Sigmoid colon (tissue), 6 donors: ENCODE measurements at regions not wholly inside any gene's neighbourhood (a gene's known extent, or its start where the extent isn't known, plus 50 kb on each side); places are given as distances from the start of the nearest gene placed in this dataset.

Experiments
- DNase-seq: peaks from one replicate; pipeline ENCODE4 v3.0.0-alpha.2; 2019
- H3K27ac ChIP-seq, 4 donors: fragments of 200-600 bp; sonication (generic); one replicate each; pipeline ENCODE4 v1.5.1; 2016 to 2019; ENCODE audit warnings: mild to moderate bottlenecking in 1 of 4
- H3K27me3 ChIP-seq, 3 donors: fragments of 200-600 bp; sonication (generic); one replicate each; pipeline ENCODE4 v1.5.1; 2019; ENCODE audit warnings: mild to moderate bottlenecking in 1 of 3
- H3K36me3 ChIP-seq, 4 donors: fragments of 200-600 bp; sonication (generic); one replicate each; pipeline ENCODE4 v1.5.1; 2016 to 2019
- H3K4me1 ChIP-seq, 4 donors: fragments of 200-600 bp; sonication (generic); one replicate each; pipeline ENCODE4 v1.5.1; 2017 to 2019
- H3K4me3 ChIP-seq, 4 donors: fragments of 200-600 bp; sonication (generic); one replicate each; pipeline ENCODE4 v1.5.1; 2017 to 2019; ENCODE audit warnings: mild to moderate bottlenecking in 2 of 4, moderate library complexity in 1 of 4
- H3K9me3 ChIP-seq, 4 donors: fragments of 200-600 bp in 3 of 4; sonication (generic) in 3 of 4; one replicate each; pipeline versions ENCODE4 v1.5.1 to v1.6.1; 2013 to 2019
- EP300 ChIP-seq, 4 donors: sonication (generic); formaldehyde crosslinking; IDR thresholded peaks; one replicate each; pipeline ENCODE4 v1.6.1; 2017; ENCODE audit warnings: antibody characterized with exemption in 4 of 4
- POLR2A ChIP-seq, 2 donors: fragments of 450-650 bp; IDR thresholded peaks; one replicate each; pipeline ENCODE4 v1.6.1; 2016; ENCODE audit warnings: antibody characterized with exemption in 2 of 2, mild to moderate bottlenecking in 2 of 2, moderate library complexity in 2 of 2
- POLR2AphosphoS5 ChIP-seq, 4 donors: sonication (generic); formaldehyde crosslinking; IDR thresholded peaks; one replicate each; pipeline ENCODE4 v1.6.1; 2017; ENCODE audit warnings: antibody characterized with exemption in 4 of 4
- WGBS, 2 donors: extraction: QIAGEN DNeasy Blood & Tissue Kit; methylation state at CpG; one replicate each; pipeline ENCODE4 v1.1.7; 2013; 5-methylcytosine and 5-hydroxymethylcytosine counted together
- intact Hi-C: fragments of 100-400 bp; cut with DNase I; formaldehyde crosslinking; loops from one replicate; pipeline ENCODE4 v1.15.1; 2023
- TF ChIP-seq, protein P1 (sequence below), 4 experiments: fragments of 450-650 bp in 3 of 4; fragments of 200-600 bp in 1 of 4; IDR thresholded peaks; one replicate each; pipeline ENCODE4 v1.5.1; 2016 to 2019; ENCODE audit warnings: antibody characterized with exemption in 4 of 4, mild to moderate bottlenecking in 3 of 4, moderate library complexity in 2 of 4
- donor health status: healthy with polysubstance abuse.
- donor health status: healthy.

DNA sequence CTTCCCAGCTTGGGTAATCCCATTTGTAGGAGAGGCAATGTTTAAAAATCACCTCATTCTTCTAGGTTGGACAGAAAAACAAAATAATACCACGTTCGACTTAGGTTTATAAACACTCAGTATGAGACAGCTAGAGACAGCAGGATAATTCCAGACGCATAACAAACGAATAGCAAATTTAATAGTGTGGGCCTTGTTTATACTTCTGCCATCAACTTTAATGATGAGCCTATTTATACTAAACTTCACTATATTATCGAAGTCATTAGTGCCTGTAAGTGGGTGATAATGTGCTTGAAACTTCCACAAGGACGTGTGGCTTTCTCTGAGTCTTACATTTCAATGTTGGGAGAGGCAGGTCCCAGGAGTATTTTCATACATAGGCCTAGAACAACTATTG is 255.7 kb upstream of the PPARGC1A start:
- H3K27me3 ChIP-seq = no peaks in the 10 kb centered on the region
- TF ChIP-seq, protein P1, sequence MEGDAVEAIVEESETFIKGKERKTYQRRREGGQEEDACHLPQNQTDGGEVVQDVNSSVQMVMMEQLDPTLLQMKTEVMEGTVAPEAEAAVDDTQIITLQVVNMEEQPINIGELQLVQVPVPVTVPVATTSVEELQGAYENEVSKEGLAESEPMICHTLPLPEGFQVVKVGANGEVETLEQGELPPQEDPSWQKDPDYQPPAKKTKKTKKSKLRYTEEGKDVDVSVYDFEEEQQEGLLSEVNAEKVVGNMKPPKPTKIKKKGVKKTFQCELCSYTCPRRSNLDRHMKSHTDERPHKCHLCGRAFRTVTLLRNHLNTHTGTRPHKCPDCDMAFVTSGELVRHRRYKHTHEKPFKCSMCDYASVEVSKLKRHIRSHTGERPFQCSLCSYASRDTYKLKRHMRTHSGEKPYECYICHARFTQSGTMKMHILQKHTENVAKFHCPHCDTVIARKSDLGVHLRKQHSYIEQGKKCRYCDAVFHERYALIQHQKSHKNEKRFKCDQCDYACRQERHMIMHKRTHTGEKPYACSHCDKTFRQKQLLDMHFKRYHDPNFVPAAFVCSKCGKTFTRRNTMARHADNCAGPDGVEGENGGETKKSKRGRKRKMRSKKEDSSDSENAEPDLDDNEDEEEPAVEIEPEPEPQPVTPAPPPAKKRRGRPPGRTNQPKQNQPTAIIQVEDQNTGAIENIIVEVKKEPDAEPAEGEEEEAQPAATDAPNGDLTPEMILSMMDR (IDR thresholded peaks at IDR 0.05) = no peak
- TF ChIP-seq POLR2AphosphoS5 (IDR thresholded peaks at IDR 0.05) (no peak), EP300 (IDR thresholded peaks at IDR 0.05) (no peak)
- H3K36me3 ChIP-seq = no peaks in the 10 kb centered on the region
- H3K4me1 ChIP-seq = peaks cover 0 to 7% (median 3%) of the 10 kb centered on the region in 4 donors
- intact Hi-C loops = no loop called here
- no peaks in the 10 kb centered on the region for H3K9me3 ChIP-seq
- H3K27ac ChIP-seq = no peak overlapping the region
- no peak overlapping the region for H3K4me3 ChIP-seq
- DNase-seq = no peak
- WGBS, 2 donors = 83 to 85% methylated on average over 6 of the region's 6 CpGs

GRCh38 chr4:24144381-24144780 is 254.5 kb upstream of the PPARGC1A start:
- 86 to 92% methylated on average over 5 of the region's 5 CpGs for WGBS, 2 donors
- H3K27me3 ChIP-seq = no peaks in the 10 kb centered on the region
- no peak overlapping the region for H3K4me3 ChIP-seq
- no peak overlapping the region for H3K27ac ChIP-seq
- H3K9me3 ChIP-seq = no peaks in the 10 kb centered on the region
- DNase-seq = no peak
- TF ChIP-seq POLR2A (IDR thresholded peaks at IDR 0.05) = no peak
- no peak for TF ChIP-seq POLR2AphosphoS5 (IDR thresholded peaks at IDR 0.05)
- no peak for TF ChIP-seq EP300 (IDR thresholded peaks at IDR 0.05)
- TF ChIP-seq, protein P1 (IDR thresholded peaks at IDR 0.05) = no peak
- intact Hi-C loops = no loop called here
- no peaks in the 10 kb centered on the region for H3K36me3 ChIP-seq
- H3K4me1 ChIP-seq = peaks cover 0 to 9% (median 4%) of the 10 kb centered on the region in 4 donors

DNA sequence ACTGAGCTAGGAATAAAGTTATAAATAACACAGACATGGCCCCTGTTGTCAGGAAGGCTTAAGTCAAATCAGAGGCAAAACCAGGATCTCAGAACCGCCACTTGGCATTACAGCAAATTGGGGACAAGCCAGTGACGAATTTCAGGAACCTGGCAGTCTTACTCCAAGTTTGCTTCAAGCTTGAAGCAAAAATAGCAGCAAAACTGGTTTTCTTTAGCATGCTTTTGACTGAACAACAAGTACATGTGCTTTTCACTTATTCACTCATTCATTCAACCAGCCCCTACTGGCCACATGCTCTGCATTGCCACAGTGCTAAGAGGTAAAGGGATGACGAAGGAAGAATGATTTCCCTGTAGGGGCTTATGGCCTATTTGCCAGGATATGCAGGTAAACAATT is 253.9 kb upstream of the PPARGC1A start:
- intact Hi-C loops = no loop called here

DNA sequence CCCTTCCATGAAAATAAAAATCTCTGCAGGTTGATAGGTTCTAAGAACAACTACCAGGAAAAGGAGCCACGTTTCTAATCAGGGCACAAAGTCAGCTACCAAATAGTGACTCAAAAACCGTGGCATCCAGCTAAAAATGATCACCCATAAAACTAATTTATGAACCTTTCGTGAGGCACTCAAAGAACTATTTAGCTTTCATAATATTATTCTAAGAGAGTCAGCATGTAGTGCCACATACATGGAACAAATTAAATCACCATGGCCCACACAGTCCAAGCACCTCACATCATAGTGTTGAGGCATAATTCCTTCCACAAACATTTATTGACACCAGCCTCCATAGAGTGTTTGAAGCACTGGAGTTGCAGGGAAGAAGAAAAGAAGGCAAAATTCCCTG is 252.0 kb upstream of the PPARGC1A start:
- TF ChIP-seq EP300 (IDR thresholded peaks at IDR 0.05) = no peak
- no peak for TF ChIP-seq POLR2AphosphoS5 (IDR thresholded peaks at IDR 0.05)
- TF ChIP-seq, protein P1 (IDR thresholded peaks at IDR 0.05) = no peak
- no peak for TF ChIP-seq POLR2A (IDR thresholded peaks at IDR 0.05)
- Histone ChIP-seq H3K4me3 (no peak overlapping the region), H3K36me3 (no peaks in the 10 kb centered on the region), H3K4me1 (peaks cover 0 to 9% (median 4%) of the 10 kb centered on the region in 4 donors), H3K27me3 (no peaks in the 10 kb centered on the region), H3K9me3 (no peaks in the 10 kb centered on the region), H3K27ac (no peak overlapping the region)
- DNase-seq = no peak
- intact Hi-C loops = no loop called here
- 63 to 82% methylated on average over 3 of the region's 3 CpGs for WGBS, 2 donors

More for the DNA sequence above, 253.9 kb upstream of the PPARGC1A start:
- WGBS, 2 donors = 79 to 84% methylated on average over 3 of the region's 3 CpGs
- no peak for DNase-seq
- TF ChIP-seq, protein P1 (IDR thresholded peaks at IDR 0.05) = no peak
- H3K27ac ChIP-seq = no peak overlapping the region
- peaks cover 0 to 9% (median 4%) of the 10 kb centered on the region in 4 donors for H3K4me1 ChIP-seq
- H3K4me3 ChIP-seq = no peak overlapping the region
- H3K27me3 ChIP-seq = no peaks in the 10 kb centered on the region
- no peaks in the 10 kb centered on the region for H3K9me3 ChIP-seq
- H3K36me3 ChIP-seq = no peaks in the 10 kb centered on the region

- Histone ChIP-seq H3K4me1 (peaks cover 0 to 9% (median 4%) of the 10 kb centered on the region in 4 donors), H3K27ac (no peak overlapping the region), H3K36me3 (no peaks in the 10 kb centered on the region), H3K9me3 (no peaks in the 10 kb centered on the region), H3K27me3 (no peaks in the 10 kb centered on the region), H3K4me3 (no peak overlapping the region)
- 85 to 94% methylated on average over 3 of the region's 3 CpGs for WGBS, 2 donors
- no peak for DNase-seq
- intact Hi-C loops = no loop called here
- TF ChIP-seq POLR2AphosphoS5 (IDR thresholded peaks at IDR 0.05) (no peak), EP300 (IDR thresholded peaks at IDR 0.05) (no peak), POLR2A (IDR thresholded peaks at IDR 0.05) (no peak)
- TF ChIP-seq, protein P1 (IDR thresholded peaks at IDR 0.05) = no peak
Measured at GRCh38 chr4:24140892-24141291, 251.0 kb upstream of the PPARGC1A start.
